Keratinocyte (primary cell): ENCODE measurements at regions not wholly inside any gene's neighbourhood (a gene's known extent, or its start where the extent isn't known, plus 50 kb on each side); places are given as distances from the start of the nearest gene placed in this dataset.

Source experiments
- EZH2 ChIP-seq: IDR thresholded peaks from one replicate; pipeline ENCODE4 v1.6.1; 2012; ENCODE audit warnings: inconsistent platforms, mild to moderate bottlenecking, low read length, moderate library complexity
- TF ChIP-seq, protein P1 (sequence below), 3 experiments: IDR thresholded peaks in 1 of 3; conservative IDR thresholded peaks in 1 of 3; optimal IDR thresholded peaks in 1 of 3; 2 replicates in 2 of 3; 3 replicates in 1 of 3; pipeline versions ENCODE3 to v1.5.1; 2011; ENCODE audit warnings: low read length in 3 of 3, mild to moderate bottlenecking in 3 of 3, moderate library complexity in 2 of 3, control low read depth in 1 of 3, inconsistent platforms in 1 of 3; ENCODE audit not compliant: insufficient read depth in 2 of 3; ENCODE audit errors: extremely low read depth in 1 of 3

DNA sequence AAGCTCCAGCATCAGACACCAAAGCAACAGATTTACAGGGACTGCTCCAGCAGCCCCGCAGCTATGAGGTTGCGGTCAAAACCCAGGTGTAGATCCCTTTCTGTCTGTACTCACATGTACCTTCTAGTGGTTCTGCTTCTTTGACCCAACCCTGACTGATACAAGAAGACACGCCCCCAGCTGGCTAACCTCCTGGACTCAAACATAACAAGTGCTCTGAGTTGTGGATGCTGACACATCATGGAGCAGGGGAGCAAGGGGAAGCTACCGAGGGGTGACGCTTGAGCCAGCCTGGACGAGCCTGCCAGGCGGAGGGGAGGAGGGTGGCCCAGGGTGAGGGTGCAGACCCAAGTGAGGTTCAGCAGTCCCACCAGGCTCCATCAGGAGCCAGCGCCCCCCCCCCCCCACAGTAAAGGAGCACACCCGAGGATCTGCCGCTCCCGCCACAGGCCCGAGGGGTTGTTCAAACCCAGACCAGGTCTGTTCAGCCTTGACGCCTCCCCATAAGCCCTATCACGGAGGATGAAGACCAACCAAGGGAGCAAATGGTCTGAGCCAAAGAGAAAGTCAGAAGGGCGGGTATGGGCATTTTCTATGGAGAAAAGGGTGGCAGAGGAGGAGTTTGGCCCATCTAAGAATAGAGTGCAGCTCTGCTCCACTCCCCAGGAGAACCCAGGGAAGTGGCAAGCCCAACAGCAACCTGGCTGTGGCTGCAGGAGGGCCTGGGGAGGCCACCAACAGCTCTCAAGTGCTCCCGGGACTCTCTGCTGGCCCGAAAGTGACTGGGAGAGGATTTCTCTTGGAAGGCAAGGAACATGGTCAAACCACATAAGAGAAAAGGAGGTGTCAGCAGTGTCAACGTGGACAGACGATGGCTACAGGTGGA lies 229.4 kb downstream of the BCL11B start:
- TF ChIP-seq EZH2 = no peak
- TF ChIP-seq, protein P1, sequence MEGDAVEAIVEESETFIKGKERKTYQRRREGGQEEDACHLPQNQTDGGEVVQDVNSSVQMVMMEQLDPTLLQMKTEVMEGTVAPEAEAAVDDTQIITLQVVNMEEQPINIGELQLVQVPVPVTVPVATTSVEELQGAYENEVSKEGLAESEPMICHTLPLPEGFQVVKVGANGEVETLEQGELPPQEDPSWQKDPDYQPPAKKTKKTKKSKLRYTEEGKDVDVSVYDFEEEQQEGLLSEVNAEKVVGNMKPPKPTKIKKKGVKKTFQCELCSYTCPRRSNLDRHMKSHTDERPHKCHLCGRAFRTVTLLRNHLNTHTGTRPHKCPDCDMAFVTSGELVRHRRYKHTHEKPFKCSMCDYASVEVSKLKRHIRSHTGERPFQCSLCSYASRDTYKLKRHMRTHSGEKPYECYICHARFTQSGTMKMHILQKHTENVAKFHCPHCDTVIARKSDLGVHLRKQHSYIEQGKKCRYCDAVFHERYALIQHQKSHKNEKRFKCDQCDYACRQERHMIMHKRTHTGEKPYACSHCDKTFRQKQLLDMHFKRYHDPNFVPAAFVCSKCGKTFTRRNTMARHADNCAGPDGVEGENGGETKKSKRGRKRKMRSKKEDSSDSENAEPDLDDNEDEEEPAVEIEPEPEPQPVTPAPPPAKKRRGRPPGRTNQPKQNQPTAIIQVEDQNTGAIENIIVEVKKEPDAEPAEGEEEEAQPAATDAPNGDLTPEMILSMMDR (optimal IDR thresholded peaks at IDR 0.05 in 1 of 3, IDR thresholded peaks at IDR 0.05 in 1 of 3, conservative IDR thresholded peaks at IDR 0.05 in 1 of 3; ENCODE audit: extremely low read depth in 1 of 3, insufficient read depth in 2 of 3, low read length in 3 of 3) = no peak
